Thoracic aorta (tissue), 2 donors: ENCODE measurements at regions not wholly inside any gene's neighbourhood (a gene's known extent, or its start where the extent isn't known, plus 50 kb on each side); places are given as distances from the start of the nearest gene placed in this dataset.

Source experiments
- ATAC-seq: fragments of 150-250 bp; one replicate; pipeline ENCODE4 v1.8.0; 2017; ENCODE audit warnings: low read depth; ENCODE audit not compliant: insufficient number of reproducible peaks, low FRiP score
- DNase-seq: peaks from one replicate; pipeline ENCODE4 v3.0.0-alpha.2; 2020; ENCODE audit warnings: low spot score
- H3K27ac ChIP-seq, 2 donors: fragments of 200-600 bp; sonication (generic); 1 replicate in 1 of 2; 2 replicates in 1 of 2; pipeline ENCODE4 v1.5.1; 2016; ENCODE audit warnings: mild to moderate bottlenecking in 2 of 2, moderate library complexity in 2 of 2
- H3K27me3 ChIP-seq: fragments of 200-600 bp; sonication (generic); replicated peaks from 2 replicates; pipeline ENCODE4 v1.6.0; 2016; ENCODE audit warnings: mild to moderate bottlenecking; ENCODE audit not compliant: insufficient read depth
- H3K36me3 ChIP-seq: fragments of 200-600 bp; sonication (generic); one replicate; pipeline ENCODE4 v1.5.1; 2016
- H3K4me1 ChIP-seq, 2 donors: fragments of 200-600 bp; sonication (generic); 1 replicate in 1 of 2; 2 replicates in 1 of 2; pipeline versions ENCODE4 v1.5.1 to v1.6.0; 2016; ENCODE audit warnings: low read depth in 2 of 2, mild to moderate bottlenecking in 1 of 2; ENCODE audit not compliant: control insufficient read depth in 1 of 2
- H3K4me3 ChIP-seq: fragments of 200-600 bp; sonication (generic); 2 replicates; pipeline ENCODE4 v1.5.1; 2016; ENCODE audit warnings: mild to moderate bottlenecking
- H3K9me3 ChIP-seq: fragments of 200-600 bp; sonication (generic); 2 replicates; pipeline ENCODE4 v1.5.1; 2016
- CTCF ChIP-seq: fragments of 200-600 bp; sonication (generic); IDR thresholded peaks from one replicate; pipeline ENCODE4 v1.5.1; 2019; ENCODE audit warnings: antibody characterized with exemption

DNA sequence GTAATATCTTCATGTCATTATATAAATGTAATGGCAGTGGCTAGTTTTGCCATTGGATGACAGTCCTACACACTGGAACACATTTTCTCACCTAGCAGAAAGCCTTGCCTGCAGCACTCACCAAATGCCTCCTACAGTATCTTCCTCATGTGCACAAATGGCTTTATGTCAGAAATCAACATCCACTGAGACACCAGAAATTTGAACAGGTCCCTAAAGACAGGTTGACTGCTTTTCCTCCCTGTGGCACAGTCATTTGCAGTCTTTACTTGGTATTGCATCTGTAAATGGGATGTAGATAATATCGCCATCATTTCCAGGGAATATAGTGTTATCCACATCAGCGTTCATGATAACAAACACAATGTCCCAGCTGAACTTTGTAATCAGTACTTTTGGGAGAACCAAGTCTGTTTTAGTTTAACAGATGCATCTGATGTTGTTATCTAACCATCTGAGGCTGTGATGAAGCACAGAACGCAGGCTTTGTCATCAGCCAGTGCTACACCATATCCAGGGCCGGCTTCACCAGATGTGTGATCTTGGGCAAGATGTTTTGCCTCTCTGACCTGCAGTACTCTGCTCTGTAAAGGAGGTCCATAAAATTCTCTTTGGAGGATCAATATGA is 83.9 kb upstream of the TAS2R1 start:
- TF ChIP-seq CTCF: no peak
- no peaks in the 10 kb centered on the region for H3K4me1 ChIP-seq
- H3K27me3 ChIP-seq: no peaks in the 10 kb centered on the region
- H3K9me3 ChIP-seq: no peaks in the 10 kb centered on the region
- DNase-seq (no peak), ATAC-seq (no peak)
- no peak overlapping the region for H3K4me3 ChIP-seq
- H3K27ac ChIP-seq: no peak overlapping the region
- no peaks in the 10 kb centered on the region for H3K36me3 ChIP-seq

DNA sequence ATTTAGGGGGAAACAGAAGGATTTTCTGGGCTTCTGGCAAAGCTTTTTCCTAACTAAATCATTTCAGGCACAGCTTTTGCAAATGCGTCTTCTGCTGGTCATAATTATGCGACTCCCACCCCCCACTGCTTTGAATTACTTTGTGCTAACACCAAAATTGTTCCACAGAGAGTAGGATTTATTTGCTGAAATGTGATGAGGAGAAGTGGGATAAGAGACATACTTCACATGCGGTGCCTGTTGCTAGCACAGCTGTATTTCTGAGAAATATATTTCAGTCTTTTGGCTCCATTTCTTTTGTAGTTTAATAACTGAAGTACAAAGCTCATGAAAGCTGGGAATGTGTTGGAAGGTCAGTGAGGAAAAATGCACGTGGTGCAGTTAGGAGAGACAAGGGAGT is 83.2 kb upstream of the TAS2R1 start:
- no peaks in the 10 kb centered on the region for H3K9me3 ChIP-seq
- no peaks in the 10 kb centered on the region for H3K4me1 ChIP-seq
- ATAC-seq: no peak
- no peaks in the 10 kb centered on the region for H3K27me3 ChIP-seq
- DNase-seq: no peak
- no peak for TF ChIP-seq CTCF
- no peaks in the 10 kb centered on the region for H3K36me3 ChIP-seq
- no peak overlapping the region for H3K4me3 ChIP-seq
- no peak overlapping the region for H3K27ac ChIP-seq

DNA sequence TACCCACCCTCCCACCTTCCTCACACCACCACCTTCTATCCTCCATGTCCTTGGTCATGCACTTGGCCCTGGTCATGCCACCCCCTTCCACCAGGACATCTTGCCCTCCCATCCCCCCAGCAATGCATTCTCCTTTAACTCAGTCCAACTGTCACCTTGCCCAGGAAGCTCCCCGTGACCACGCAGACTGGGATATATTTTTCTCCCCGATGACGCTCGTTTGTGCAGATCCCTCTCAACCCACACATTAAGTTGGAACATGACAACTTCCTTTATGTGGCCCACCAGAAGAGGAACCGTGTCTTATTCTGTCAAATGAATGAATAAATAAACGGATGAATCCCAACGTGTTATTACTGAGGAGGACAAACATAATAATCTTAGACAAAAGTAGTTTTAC is 82.8 kb upstream of the TAS2R1 start:
- H3K27ac ChIP-seq: no peak overlapping the region
- no peaks in the 10 kb centered on the region for H3K36me3 ChIP-seq
- no peaks in the 10 kb centered on the region for H3K4me1 ChIP-seq

DNA sequence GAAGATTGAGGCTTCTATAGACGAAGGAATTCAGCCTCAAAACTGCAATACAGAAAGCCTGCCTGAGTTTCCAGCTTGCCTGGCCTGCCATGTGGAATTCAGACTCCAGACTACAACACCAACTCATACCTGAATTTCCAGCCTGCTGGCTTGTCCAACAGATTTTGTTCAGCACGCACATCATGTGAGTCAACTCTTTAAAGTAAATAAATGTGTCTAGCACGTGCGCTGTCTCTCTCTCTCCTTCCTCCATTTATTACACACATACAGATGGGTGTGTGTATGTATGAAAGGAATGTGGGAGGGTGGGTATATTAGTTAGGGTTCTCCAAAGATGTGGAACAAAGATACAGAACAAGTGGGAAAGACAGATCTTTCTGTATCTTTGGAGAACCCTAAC is 82.4 kb upstream of the TAS2R1 start:
- TF ChIP-seq CTCF: no peak
- ATAC-seq (no peak), DNase-seq (no peak)
- H3K27me3 ChIP-seq: no peaks in the 10 kb centered on the region
- H3K9me3 ChIP-seq: no peaks in the 10 kb centered on the region
- H3K36me3 ChIP-seq: no peaks in the 10 kb centered on the region
- H3K4me1 ChIP-seq: no peaks in the 10 kb centered on the region
- H3K4me3 ChIP-seq: no peak overlapping the region
- no peak overlapping the region for H3K27ac ChIP-seq

More for the DNA sequence above, 82.8 kb upstream of the TAS2R1 start:
- no peak for TF ChIP-seq CTCF
- H3K4me3 ChIP-seq: no peak overlapping the region
- DNase-seq (no peak), ATAC-seq (no peak)
- no peaks in the 10 kb centered on the region for H3K27me3 ChIP-seq
- no peaks in the 10 kb centered on the region for H3K9me3 ChIP-seq

DNA sequence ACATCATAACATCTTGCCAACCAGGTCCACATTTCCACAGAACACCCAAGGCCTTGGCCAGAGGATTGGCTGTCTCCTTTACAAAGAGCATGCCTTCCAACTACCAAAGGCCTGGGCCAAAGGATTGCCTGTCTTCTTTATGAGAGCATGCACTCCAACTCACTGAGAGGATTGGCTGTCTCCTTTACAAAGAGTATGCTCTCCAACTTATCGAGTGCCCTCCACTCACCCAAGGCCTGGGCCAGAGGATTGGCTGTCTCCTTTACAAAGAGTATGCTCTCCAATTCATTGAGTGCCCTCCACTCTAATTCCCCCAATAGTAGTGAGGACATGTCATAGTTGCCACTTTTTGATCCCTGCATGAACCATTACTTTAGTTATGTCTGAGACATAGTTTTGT is 79.9 kb upstream of the TAS2R1 start:
- no peak for ATAC-seq
- Histone ChIP-seq H3K36me3 (no peaks in the 10 kb centered on the region), H3K4me1 (no peaks in the 10 kb centered on the region), H3K27me3 (no peaks in the 10 kb centered on the region), H3K9me3 (no peaks in the 10 kb centered on the region), H3K4me3 (no peak overlapping the region), H3K27ac (no peak overlapping the region)
- DNase-seq: no peak
- TF ChIP-seq CTCF: no peak
